ENCODE measurements at regions not wholly inside any gene's neighbourhood (a gene's known extent, or its start where the extent isn't known, plus 50 kb on each side); places are given as distances from the start of the nearest gene placed in this dataset.

DNA sequence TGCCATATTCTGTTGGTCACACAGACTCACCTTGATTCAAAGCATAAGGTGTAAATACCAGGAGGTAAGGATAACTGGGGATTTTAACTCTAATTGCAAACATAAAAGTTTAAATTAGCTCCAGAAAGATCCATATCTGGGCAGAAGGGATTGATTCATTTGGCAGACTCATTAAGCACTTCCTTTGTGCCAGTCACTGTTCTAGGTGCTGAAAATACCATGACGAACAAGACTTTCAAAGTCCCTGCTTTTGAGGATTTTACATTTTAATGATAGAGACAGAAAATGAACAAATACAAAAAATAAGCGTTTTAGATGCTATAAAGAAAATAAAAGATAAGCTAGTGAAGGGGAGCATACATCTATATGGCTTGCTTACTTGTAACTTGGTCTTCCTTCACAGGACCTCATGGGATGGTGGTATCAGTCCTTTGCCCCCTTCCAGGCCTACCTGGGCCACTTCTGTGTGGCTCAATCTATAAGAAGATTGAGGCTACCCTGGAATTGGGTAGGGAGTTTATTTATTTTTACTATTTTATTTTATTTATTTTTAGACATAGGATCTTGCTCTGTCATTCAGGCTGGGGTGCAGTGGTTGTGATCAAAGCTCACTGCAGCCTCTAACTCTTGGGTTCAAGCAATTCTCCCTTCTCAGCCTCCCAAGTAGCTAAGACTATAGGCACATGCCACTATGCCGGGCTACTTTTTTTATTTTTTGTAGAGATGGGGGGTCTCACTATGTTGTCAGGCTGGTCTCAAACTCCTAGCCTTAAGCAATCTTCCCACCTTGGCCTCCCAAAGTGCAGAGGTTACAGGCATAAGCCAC lies 212.8 kb downstream of the MYCN start:
- DNase-seq (ENCODE audit: low read depth in 3 of 3), result no peak

DNA sequence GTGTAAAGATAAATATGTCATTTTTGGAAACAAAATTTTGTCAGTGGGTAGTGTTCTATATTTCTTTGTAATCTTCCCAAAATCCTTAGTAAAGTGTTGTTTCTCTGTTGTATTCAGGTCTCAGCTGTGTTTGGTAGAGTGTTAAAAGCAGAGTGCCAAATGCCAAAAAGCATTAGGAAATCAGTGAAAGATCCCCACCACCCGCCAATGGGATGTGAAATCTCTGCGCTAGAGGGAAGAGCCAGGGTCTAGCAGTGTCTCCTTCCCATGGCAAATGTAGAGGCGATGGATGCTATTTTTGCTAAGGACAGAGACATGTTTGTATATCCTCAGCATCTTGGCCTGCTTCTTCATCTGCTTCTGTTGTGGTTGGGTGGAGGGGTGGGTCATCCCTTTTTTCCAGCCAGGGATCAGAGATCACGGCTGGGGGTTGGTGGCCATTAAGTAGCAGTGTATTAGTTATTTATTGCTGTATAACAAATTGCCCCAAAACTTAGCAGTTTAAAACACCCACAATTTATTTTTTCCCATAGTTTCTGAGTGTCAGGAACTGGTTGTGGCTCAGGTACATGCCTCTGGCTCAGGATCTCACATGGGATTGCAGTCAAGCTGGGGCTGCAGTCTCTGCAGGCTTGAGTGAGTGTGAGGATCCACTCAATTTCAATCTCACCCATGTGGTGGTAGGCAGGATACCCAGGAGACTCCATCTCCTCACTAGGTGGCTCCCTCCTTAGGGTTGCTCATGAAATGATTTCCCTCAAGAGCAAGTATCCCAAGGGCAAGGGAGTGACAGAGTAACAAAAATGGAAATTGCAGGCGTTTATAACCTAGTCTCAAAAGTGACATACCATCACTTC lies 211.9 kb downstream of the MYCN start:
- DNase-seq (ENCODE audit: low read depth in 3 of 3), result no peak

DNA sequence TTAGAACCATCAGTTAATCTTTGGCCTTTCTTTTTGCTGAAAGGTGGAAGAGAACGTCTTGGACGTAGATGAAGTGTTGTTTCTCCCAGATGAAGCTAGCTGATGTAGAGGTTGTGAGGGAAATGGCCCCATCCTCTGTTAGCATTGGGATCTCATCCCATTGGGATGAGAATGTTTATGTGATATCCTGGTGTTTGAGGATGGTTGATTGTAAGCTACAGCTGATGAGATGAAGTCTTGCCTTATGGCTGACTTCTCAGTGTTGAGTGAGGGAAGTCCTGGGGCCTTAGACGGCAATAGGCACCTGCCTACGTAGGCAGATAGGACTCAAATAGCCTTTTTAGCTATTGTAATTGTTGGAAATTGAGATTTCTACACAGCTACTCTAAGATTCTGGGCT lies 211.3 kb downstream of the MYCN start:
- no peak for DNase-seq (ENCODE audit: low read depth in 3 of 3)

DNA sequence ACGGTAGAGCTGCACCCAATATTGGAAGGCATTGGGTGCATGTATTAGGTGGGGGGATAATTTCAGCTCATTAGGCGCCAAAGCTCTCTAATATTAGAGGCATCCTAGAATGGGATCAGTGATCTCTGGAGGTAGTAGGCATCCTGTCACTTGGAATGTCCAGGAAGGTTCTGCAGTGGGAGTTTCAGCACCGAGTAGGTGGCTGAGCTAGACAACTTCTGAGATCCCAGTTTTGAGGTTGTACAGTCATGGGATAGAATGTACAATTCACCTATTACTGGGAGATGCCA lies 210.9 kb downstream of the MYCN start:
- DNase-seq (ENCODE audit: low read depth in 3 of 3), result no peak

DNA sequence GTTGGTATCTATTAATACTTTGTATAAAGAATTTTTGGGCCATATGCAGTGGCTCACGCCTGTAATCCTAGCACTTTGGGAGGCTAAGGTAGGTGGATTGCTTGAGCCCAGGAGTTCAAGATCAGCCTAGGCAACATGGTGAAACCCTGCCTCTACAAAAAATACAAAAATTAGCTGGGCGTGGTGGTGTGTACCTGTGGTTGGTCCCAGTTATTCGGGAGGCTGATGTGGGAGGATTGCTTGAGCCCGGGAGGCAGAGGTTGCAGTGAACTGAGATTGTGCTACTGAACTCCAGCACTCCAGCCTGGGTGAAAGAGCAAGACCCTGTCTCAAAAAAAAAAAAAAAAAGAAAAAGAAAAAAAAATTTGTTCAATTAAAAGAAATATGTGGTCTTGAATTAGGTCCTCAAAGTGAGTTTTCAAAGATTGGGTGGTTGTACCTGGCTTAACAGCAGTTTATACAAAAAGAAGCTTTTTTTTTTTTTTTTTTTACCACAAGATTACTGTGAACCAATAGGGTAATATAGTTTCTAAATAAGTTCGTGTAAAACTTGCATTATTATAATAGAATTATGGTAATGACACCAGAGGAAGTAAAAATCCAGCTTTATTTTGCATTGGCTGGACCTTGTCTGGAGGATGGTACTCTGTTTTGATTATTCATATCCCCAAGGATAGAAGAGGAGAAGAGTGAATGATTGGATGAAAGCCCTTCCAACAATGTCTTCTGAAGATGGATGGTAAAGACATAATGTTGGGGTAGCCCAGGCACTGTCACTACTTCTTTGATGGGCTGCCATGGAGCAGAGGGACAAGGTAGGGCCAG lies 210.3 kb downstream of the MYCN start:
- DNase-seq (ENCODE audit: low read depth in 3 of 3), result no peak

DNA sequence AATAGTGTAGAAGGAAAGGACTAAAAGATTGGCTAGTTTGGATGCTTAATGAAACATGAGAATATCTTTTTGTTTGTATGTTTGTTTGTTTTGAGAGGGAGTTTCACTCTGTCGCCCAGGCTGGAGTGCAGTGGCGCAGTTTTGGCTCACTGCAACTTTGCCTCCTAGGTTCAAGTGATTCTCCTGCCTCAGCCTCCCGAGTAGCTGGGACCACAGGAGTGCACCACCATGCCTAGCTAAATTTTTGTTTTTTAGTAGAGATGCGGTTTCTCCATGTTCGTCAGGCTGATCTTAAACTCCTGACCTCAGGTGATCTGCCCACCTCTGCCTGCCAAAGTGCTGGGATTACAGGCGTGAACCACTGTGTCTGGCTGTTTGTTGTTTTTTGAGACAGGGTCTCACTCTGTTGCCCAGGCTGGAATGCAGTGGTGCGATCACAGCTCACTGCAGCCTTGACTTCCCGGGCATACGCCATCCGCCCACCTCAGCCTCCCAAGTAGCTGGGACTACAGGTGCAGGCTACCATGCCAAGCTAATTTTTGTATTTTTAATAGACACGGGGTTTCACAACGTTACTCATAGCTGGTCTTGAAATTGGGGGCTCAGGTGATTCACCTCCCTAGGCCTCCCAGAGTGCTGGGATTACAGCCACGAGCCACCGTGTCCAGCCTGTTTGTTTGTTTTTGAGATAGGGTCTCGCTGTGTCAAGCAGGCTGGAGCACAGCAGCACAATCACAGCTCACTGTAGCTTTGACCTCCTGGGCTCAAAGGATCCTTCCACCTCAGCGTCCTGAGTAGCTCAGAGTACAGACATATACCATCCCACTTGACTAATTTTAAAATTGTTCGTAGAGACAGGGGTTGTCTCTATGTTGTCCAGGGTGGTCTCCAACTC lies 209.2 kb downstream of the MYCN start:
- DNase-seq (ENCODE audit: low read depth in 3 of 3), result no peak

DNA sequence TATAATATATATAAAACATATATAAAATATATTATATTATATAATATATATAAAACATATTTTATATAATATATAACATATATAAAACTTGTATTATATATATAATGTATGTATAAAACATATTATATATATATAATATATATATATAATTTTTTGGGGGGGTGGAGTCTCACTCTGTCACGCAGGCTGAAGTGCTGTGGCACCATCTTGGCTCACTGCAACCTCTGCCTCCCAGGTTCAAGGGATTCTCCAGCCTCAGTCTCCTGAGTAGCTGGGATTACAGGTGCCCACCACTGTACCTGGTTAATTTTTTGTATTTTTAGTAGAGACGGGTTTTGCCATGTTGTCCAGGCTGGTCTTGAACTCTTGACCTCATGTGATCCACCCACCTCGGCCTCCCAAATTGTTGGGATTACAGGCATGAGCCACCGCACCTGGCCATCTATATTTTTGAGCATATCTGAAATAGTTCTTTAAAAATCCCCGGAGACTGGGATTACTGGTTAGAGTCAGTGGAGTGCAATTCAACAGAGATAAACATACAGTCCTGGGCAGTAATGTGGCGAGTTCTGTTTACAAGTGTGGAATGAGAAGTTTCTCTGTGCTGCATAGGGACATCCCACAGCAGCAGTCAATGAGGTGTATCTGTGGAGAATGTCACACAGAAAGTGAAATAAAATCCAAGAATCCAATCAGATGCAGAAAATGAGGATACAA lies 208.4 kb downstream of the MYCN start:
- no peak for DNase-seq (ENCODE audit: low read depth in 3 of 3)

DNA sequence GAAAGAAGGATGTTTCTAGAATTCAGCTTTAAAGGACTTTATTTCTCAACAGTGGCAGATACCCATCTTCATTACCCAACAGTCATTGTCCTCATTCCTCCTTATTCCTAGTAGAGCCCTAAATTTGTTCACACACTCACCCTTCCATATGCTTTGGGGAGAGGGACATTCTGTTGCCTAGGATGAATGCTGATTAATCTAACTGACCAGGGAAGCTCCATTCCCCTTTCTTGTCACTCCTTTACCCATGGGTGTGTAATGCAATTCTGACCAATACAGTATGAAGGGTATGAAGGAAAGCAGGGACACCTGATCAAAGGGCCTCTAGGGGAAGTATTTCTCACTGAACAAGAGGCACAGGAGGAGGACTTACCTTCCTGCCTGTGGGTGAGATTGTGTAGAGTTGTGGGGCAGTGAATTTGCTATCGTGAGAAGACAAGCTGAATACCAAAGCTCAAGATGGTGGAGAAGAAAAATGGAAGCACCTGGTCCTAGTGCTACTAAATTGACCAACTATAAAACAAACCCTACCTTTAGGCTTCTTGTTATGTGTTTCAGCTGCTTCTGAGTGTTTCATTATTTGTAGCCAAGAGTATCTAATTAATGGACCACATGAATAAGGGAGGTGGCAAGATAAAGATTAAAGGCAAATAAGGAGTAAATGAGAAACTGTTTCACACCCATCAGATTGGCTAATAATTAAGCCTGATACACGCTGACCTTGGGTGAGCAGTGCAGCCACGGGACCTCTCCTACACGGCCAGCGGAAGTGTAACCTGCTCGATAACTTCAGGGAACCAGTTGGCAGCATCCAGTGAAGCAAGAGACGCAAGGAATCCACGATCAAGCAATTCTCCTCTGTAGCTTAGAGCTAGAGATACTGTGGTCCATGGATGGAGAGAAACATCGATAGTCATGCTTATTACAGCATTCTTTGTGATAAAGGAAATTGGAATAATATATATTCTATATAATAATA lies 202.3 kb downstream of the MYCN start:
- DNase-seq (ENCODE audit: low read depth in 3 of 3), result no peak

DNA sequence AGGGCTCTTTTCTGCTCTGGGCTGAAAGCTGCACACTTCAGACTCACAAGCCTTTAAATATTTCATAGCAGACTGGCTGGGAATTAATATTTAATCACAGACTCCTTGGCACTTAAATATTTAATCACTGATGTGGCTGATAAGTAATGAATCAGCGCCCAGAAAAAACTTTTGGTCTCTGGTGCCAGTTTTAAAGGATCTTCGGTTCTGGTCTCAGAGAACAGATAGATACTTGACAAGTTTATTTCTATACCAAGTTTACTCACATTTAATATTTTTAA lies 201.2 kb downstream of the MYCN start:
- DNase-seq (ENCODE audit: low read depth in 3 of 3), result no peak

DNA sequence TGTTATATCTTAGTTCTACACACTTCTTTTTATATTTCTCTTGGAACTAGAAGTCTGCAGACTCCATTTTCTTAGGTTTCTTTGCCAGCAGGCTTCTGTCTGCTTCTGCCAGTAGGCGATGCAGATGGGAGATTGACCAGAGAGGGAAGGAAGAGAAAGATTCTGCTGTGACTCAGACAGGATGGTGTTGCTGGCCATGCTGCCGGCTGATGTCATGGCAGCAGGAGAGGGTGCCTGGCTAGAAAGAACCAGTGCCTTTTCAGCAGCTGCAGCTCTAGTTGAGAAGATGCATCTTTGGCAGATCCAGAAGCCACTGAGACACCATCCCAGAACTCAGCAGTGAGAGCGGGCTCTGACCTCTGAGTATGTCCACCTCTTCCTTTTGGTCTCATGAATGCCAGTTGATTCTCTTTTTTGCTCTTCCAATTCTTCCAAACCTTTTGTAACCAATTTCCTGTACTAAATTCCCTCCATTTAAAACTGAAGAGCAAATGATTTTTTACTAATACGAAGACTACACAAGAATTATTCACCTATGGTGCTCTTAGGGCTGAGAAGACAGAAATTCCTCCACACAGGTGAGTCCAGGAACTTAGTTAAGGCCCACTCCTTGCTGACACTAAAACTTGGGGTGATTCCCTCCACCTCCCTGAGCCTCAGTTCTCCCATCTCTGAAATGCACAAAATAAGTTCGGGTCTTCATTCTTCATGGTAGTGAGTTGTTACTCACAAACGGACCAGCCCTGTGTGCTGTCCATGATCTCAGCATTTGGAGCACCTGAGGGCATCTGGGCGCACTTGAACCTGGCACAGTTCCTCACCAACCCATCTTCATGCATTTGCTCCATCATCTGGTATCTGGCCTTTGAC lies 200.7 kb downstream of the MYCN start:
- DNase-seq (ENCODE audit: low read depth in 3 of 3), result no peak

DNA sequence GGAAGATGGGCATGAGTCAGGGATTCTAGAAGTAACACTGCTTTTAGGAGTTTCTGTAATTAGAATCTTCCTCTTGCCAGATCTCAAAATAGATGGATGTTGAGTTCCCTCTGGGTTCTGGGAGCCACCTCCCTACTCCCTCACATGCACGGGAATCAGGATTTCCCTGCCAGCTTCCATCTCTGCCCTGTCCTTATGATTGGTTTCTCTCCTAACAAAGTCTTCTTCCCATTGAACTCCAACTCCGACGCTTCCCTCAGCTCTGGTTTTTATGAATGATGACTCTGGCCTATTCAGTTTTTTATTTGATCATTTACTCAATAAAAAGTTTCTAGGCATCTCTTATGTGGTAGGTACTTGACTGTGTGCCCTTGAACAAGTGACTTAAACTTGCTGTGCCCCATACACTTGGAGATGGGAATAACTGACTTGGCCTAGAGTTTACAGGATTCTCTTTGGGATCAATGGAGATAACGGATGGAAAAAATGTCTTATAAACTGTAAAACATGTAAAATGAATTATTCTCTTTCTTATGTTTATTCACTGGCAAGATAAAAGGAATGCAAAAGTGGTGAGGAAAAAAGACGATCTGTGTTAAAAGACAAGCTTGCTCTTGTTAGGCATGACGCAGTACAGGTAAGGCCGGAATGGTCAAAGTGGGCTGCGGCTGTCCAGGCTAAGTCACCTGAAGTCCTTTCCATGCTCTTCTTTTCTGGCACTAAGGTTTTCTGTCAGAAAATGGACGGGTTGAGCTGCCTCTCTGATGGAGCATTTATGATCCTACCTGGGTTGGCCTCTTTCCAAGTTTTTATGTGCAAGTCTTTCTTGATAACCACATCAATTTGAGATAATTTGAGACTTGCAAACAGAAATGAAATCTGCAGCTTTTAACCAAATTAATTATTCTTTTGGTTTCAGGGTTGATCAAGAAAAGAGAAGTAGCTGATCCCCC lies 199.6 kb downstream of the MYCN start:
- no peak for DNase-seq (ENCODE audit: low read depth in 3 of 3)

DNA sequence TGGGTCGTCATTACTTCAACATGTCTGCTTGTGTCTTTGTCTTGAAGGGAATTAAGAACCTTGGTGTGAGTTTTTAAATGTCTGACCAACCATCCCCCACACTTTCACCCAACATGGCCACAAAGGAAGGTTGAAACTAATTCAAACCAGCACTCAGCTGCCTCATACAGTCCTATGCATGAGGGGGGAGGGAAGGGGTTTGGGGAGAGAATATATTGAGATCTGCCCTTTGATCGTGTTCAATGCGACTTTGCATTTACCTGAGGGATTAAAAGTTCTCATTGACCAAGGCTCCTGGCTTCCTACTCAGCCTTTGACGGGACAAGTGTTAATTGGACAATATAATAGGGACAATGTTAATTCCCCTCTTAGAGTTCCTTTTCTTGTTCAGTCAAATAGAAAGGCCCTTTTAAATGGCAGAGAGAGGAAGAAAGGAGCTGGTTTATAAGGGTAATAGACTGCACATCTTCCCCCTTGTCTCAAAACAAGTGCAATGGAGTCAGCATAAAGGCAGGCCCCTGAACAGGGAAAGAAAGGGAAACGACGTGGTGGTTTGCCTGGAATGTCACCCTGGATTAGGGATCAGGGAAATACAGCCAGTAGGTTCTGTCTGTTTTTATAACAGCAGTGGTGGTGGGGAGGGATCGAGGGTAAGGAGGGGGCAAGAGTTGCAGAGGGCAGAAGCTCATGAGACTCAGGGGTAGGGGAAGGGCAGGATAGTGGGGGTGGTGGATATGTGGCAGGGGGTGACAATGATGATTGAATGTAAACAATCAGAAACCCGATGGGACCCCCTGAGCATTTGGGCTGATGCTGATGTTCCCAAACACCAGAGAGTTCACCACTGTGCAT lies 198.7 kb downstream of the MYCN start:
- DNase-seq (ENCODE audit: low read depth in 3 of 3), result no peak

DNA sequence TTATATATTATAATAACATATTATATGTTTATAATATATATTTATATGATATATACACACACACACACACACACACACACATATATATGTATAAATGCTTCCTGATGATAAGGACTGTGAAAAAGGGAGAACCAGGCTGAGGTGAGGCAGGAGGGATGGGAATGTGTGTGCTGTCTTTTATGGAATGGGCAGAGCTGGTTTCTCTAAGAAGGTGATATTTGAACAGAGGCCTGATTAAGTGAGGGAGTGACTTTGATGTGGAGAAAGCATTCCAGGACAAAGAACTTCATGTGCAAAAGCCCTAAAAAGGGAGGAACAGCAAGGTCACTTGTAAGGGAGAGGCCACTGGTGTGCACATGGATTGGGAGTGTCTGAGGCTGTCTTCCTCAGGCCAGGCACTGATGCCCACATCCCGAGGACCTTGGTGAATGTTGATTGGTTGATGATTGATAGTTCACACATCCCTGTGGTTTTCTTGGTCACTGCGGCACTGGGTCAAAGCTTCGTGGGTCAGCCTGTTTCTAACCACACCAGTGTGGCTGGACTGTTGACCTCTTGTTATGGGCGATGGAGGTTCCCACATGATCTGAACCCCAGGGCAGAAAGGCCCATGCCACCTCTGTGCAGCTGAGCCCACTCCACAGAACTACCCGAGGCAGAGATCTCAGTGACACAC lies 196.9 kb downstream of the MYCN start:
- DNase-seq (ENCODE audit: low read depth in 3 of 3), result no peak

DNA sequence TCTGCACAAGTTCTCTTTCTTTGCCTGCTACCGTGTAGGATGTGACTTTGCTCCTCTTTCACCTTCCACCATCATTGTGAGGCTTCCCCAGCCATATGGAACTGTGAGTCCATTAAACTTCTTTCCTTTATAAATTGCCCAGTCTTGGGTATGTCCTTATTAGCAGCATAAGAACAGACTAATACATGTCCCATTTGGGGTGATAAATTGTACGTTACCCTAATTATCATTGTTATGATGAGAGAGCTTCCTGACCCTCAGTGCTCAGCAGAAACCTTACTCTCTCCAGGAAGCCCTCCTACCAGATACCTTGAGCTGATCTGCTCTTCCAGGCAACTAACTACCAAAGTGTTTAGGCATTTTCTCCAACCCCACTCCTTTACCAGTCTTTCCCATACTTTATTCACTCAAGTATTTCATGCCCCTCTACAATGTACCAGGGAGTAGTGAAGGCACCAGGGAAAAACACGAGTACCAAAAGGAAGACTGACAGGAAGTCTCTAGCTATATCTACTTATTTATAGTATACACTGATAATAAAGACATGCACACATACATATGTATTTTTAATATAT lies 196.2 kb downstream of the MYCN start:
- DNase-seq (ENCODE audit: low read depth in 3 of 3), result no peak

DNA sequence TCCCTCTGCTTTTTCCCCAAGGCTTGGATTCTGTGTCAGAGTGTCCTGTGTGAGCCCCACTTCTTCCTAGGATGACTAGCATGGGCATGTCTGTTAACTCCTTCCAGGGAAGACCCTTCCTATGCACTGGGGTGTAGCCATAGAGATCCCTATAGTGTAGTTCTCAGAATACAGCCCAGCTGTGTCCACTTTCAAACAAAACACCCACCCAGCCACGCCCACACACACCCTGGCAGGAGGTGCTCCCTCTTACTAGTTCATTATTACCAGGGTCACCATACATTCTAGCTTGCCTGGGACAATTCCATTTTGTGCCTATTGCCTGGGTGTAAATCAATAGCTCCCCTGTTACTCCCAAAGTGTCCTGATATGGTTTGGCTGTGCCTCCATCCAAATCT lies 195.6 kb downstream of the MYCN start:
- no peak for DNase-seq (ENCODE audit: low read depth in 3 of 3)
